GM12865 (cell line): ENCODE measurements at regions not wholly inside any gene's neighbourhood (a gene's known extent, or its start where the extent isn't known, plus 50 kb on each side); places are given as distances from the start of the nearest gene placed in this dataset.
"Not testable (repeated sequence)": the region's sequence is repeated elsewhere in the genome, so short reads cannot be mapped to it uniquely, and the experiment has no call there.

ENCODE experiments used
- DNase-seq: peaks from one replicate; pipeline ENCODE4 v3.0.0; 2010; ENCODE audit warnings: low read depth
- H3K4me3 ChIP-seq: 2 replicates; pipeline ENCODE4 v1.5.1; 2011; ENCODE audit warnings: mild to moderate bottlenecking, low read depth, low read length, control low read depth
- TF ChIP-seq, protein P1 (sequence below): IDR thresholded peaks from 2 replicates; pipeline ENCODE4 v1.5.1; 2011; ENCODE audit warnings: low read length, control low read depth, low read depth, inconsistent platforms; ENCODE audit not compliant: insufficient read depth; ENCODE audit errors: missing control alignments

DNA sequence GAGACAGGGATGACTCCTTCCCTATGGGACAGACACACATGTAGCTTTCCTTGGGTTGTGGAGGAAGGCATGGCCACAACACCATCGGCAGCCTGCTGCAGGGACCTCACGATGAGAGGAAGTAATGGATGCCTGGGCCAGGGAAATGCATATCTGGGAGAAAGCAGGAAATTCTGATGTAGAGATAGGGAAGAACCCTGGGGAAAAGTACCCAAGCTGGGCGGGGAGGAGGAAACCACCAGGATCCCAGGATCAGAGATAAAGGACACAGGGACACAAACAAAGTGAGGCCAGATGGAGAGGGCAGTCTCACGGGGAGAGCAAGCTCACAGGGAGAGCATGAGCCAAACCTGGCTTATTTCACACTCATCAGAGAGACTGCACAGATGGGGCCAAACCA lies 294.7 kb upstream of the TEKT4 start:
- DNase-seq, H3K4me3 ChIP-seq: not testable (repeated sequence)

DNA sequence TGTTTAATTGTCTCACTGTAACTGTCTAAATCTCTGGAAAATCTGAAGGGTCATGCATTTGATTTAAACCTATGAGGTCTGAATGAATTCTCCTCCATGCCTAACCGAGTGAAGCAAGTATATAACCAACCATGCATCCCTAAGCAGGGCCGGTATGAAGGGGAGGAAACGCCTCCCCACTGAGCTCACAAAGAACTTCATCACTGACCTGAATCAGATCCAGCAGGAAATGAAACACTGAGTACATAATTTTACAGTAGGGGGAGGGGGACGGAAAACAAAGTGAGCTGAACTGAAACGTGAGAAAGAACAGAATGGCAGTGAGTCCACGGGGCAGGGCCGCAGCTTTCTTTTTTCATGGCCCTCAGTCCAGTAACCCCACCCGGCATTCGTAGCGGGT lies 294.1 kb upstream of the TEKT4 start:
- DNase-seq: peak; percentile 7
- H3K4me3 ChIP-seq: not testable (repeated sequence)

DNA sequence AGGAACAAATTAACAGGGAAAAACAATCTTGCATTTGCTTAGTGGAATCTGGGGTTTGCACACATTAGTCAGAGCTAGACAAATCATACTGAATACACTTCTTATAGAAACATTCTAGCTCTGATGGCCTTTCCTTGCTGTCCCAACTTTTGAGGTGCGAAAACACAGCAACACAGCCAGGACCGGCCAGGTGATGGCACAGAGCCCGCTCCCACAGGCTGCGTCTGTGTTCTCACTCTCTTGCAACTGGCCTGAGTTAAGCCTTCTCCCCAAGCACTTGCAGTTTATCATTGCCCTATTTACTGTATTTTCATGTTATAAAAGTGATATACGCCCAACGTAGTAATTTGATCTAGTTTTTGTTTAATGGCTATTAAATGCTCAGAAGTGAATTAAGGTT lies 292.0 kb upstream of the TEKT4 start:
- not testable (repeated sequence) for DNase-seq, H3K4me3 ChIP-seq

DNA sequence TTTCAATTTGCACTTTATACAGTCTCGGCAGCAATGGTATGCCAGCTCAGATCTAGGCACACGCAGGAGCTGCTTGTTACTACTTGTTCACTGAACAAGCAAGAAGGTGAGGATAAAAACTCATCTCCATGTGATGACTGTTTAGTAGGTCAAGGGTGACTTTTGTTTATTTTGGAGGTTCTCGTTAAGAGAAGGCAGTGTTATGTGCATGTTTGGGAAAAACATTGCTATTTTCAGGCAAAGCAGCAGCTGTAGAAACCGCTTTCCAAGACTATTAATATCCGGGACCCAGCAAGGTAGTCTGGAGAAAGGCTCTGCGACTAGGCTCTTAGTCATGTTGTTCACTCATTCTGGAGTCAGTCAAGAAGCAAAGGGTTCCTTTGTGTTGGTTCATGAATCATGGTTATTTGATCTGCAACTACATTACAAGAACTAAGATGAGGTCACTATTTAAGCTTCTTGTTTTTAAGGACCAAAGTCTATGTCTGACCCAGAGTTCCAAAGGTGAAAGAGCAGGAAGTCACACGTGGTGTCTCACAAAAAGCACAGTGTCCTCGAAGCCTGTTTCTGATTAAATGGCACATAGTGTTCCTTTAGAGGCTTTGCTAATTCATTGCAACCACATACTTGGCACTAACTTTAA lies 288.0 kb upstream of the TEKT4 start:
- not testable (repeated sequence) for DNase-seq

DNA sequence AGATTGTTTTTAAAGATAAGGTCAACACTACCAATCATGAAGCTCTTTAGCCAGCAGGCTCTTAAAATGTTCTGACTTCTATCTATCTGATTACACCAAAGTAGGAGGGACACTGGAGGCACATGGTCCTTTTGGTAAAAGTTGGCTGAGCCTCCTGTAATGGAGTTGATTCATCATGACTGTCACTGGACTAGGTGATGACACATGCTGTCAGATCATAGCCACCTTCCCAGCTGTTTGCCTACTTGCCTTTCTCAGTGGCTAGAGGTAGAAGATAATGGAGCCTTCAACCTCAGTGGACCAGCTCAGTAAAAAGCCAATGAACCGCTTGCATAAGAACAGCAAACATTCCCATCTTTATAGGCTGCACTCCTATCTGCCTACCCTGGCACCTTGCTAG lies 286.7 kb upstream of the TEKT4 start:
- not testable (repeated sequence) for H3K4me3 ChIP-seq, DNase-seq

More for the DNA sequence above, 288.0 kb upstream of the TEKT4 start:
- not testable (repeated sequence) for H3K4me3 ChIP-seq

DNA sequence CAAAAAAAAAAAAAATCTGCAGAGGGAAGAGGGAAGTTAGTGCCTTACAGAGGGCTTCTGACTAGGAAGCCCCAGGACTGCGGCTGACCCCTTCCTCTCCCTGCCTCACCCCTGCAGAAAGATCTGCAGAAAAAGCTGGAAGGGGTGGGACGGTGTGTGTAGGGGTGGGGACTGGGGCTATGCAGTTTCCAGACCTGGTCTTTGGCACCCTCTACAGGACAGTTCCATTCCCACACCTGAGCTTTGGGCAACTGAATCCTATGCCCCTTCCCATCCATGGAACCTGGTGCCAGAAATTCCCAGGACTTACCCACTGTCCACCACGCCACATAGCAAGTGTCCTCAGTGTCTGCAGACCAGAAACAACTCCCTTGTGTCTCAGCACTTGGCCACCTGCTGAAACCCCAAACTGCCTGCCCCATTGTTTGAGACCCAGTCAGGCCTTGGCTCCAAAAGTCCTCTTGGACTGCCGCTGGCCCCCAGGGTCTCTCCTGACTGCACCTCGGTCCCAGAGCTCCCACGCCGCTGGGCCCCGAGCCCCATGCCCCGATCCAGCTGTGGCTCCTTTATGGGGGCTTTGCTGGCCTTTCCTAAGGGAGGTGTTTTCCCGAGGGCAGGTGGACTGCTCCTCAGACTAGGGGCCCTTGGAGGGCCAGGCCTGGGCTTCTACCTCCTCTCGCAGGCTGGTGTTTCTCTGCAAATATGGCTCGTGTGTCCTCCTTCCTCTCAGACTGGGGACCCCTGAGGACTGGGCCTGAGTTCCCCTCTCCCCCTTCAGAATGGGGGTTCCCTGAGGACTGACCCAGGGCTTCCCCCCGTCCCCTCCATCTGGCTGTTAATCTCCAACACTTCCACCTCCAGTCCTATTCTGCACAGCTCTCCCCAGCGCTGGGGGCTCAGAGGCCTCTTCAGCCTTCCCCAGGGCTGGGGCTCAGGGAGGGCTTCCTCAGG lies 284.9 kb upstream of the TEKT4 start:
- not testable (repeated sequence) for H3K4me3 ChIP-seq
- TF ChIP-seq, protein P1, sequence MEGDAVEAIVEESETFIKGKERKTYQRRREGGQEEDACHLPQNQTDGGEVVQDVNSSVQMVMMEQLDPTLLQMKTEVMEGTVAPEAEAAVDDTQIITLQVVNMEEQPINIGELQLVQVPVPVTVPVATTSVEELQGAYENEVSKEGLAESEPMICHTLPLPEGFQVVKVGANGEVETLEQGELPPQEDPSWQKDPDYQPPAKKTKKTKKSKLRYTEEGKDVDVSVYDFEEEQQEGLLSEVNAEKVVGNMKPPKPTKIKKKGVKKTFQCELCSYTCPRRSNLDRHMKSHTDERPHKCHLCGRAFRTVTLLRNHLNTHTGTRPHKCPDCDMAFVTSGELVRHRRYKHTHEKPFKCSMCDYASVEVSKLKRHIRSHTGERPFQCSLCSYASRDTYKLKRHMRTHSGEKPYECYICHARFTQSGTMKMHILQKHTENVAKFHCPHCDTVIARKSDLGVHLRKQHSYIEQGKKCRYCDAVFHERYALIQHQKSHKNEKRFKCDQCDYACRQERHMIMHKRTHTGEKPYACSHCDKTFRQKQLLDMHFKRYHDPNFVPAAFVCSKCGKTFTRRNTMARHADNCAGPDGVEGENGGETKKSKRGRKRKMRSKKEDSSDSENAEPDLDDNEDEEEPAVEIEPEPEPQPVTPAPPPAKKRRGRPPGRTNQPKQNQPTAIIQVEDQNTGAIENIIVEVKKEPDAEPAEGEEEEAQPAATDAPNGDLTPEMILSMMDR: peak; percentile 47
- peak; percentile 10 for DNase-seq

DNA sequence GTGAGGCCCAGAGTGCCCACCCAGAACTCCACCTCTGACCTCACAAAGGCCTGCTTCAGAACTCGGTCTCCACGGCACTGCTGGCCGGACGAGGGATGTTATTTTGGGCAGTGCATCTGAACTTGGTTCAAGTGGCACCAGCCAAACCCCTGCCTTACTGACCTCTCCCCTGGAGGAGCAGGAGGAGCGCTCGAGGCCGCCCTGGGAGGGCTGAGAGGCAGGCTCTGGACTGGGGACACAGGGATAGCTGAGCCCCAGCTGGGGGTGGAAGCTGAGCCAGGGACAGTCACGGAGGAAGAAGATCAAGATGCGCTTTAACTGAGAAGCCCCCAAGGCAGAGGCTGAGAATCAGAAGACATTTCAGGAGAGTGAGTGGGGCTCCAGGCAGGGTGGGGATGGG lies 284.2 kb upstream of the TEKT4 start:
- not testable (repeated sequence) for DNase-seq

DNA sequence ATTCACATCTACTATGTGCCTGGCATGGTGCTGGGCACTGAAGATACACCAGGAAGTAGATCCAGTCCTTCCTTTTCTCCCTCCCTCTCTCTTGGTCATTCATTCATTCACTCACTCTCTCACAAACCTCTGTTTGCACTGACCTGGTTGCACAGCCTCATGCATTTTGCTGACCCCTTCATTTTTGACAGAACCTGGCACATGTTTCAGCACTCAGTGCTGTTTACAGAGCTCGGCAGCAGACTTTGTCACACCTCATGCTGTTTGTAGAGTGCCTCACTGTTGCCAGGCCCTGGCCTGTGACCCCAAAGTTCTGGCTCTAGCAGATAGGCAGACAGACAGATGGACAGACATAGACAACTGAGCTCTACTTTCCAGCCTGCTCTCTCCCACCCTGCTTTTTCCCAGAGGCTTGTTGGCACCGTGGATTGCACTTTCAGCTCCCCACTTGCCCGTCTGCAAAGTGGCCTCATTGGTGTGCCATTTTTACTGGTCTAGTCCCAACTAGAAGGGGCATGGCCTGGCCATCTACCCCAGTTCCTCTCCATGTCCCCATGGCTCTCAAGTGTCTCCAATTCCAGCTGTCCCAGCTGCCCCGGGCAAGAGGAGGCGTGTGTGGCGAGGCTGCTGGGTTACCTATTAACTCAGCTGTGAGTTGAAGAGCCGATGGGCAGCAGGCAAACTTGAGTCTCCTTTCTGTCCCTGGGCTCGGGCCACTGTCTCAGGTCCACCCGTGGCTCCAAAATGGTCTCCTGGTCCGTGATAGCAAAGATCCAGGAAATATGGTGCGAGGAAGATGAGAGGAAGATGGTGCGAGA lies 277.0 kb upstream of the TEKT4 start:
- not testable (repeated sequence) for DNase-seq

More for the DNA sequence above, 284.2 kb upstream of the TEKT4 start:
- not testable (repeated sequence) for H3K4me3 ChIP-seq

DNA sequence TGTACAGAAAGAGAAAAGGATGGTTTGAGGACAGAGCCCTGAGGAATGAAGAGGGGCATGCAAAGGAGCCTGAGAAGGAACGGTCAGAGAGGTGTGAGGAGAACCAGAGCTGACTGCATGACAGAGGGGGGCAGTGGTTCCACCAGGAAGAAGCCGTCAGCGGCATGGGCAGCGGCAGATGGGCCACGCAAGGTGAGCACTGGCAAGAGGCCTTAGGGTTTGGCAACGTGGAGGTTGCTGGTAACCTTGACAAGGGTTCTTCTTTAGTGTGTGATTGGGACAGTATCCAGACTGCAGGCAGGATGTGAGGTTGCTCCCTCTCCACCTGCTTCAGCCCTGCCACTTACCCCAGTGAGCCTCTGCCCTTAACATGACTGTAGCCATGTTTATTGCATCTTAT lies 275.3 kb upstream of the TEKT4 start:
- DNase-seq, H3K4me3 ChIP-seq: not testable (repeated sequence)

More for the DNA sequence above, 277.0 kb upstream of the TEKT4 start:
- not testable (repeated sequence) for H3K4me3 ChIP-seq

DNA sequence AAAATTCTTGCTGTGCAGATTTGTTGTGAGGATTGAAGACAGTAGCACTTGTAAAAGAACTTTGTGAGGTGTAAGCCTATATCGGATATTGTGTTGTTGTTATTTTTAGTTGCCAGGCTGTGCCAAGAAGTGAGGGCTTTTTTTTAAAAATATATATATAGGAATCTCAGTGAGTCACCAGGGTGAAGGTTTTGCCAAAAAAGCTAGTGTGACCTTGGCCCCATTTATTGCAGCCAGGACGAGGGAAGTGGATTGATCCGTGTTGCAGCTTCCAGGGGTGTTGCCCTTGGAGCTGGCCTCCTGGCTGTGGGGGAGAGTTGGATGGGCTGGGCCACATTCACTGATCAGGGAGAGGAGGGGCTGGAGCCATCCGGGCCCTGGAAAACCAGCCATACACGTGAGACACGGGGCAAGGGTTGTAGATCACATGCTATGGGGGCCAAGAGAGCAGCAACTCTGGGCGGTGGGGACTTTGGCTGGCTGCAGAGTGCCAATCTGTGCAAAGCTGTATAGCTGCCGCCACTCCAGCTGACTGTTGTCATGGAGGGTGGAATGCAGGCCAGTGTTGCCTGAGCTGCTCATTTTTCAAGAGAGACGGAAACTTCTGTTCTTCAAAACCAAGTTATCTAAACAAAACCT lies 273.0 kb upstream of the TEKT4 start:
- not testable (repeated sequence) for H3K4me3 ChIP-seq, DNase-seq

DNA sequence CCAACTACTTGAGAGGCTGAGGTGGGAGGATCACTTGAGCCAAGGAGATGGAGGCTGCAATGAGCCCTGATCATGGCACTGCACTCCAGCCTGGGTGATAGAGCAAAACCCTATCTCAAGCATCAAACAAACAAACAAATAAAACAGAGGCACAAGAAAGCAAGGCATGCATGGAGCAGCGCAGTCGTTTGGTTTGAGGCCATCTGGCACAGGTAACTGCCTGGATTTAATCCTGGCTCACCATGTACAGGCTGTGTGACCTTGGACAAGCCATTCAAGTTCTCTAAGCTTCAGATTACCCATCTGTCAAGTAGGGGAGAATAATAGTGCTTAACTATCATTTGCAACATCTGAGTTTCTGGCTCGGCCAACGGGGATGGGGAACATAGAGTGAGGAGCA lies 270.3 kb upstream of the TEKT4 start:
- H3K4me3 ChIP-seq, DNase-seq: not testable (repeated sequence)

DNA sequence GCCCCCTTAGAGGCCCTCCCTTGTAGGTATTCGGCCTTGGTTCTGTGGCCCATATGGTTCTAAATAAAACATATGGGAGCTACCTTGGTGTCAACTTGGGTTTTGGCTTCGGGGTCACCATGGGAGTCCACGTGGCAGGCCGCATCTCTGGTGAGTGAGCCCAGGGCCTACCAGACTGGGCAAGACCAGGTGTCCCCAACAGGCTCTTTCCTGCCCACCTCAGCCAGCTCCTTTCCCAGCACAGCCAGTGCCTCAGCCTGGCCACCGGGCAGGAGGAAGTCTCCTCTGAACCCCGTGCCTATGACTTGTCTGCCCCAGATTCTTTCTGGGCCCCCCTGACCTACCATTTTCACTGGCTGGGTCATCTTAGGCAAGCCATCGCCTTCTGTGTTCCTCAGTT lies 268.8 kb upstream of the TEKT4 start:
- no peak for DNase-seq
- TF ChIP-seq, protein P1: no peak
- no peak overlapping the region for H3K4me3 ChIP-seq
